HG02852 (cell line): ENCODE measurements at regions not wholly inside any gene's neighbourhood (a gene's known extent, or its start where the extent isn't known, plus 50 kb on each side); places are given as distances from the start of the nearest gene placed in this dataset.
"Not testable (repeated sequence)": the region's sequence is repeated elsewhere in the genome, so short reads cannot be mapped to it uniquely, and the experiment has no call there.

Source experiments
- ATAC-seq: cut with Tn5 transposase; IDR thresholded peaks from one replicate; pipeline ENCODE4 v1.9.1; 2021; ENCODE audit warnings: mild to moderate bottlenecking, moderate library complexity; ENCODE audit not compliant: unreplicated experiment

GRCh38 chr14:27338012-27338411, 740.2 kb upstream of the NOVA1 start:
- ATAC-seq = no peak

- not testable (repeated sequence) for ATAC-seq
These were observed 765.2 kb upstream of the NOVA1 start for GRCh38 chr14:27363036-27363435.

DNA sequence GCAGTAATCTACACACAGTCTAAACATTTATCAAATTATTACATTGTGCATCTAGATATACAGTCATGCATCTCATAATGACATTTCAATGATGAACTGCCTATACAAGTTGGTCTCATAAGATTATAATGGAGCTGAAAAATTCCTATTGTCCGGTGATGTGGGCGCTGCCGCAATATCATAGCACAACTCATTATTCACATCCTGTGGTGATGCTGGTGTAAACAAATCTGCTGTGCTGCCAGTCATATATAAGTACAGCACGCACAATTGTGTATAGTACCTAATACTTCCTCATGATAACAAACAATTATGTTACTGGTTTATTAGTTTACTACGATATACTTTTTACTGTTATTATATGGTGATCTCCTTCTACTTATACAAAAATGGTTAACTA, 768.8 kb upstream of the NOVA1 start:
- ATAC-seq = no peak

GRCh38 chr14:27367345-27367744, 769.5 kb upstream of the NOVA1 start:
- ATAC-seq = no peak

- no peak for ATAC-seq
These were observed 772.2 kb upstream of the NOVA1 start for GRCh38 chr14:27370074-27370473.

- ATAC-seq = no peak
These were observed 772.9 kb upstream of the NOVA1 start for GRCh38 chr14:27370775-27371174.

DNA sequence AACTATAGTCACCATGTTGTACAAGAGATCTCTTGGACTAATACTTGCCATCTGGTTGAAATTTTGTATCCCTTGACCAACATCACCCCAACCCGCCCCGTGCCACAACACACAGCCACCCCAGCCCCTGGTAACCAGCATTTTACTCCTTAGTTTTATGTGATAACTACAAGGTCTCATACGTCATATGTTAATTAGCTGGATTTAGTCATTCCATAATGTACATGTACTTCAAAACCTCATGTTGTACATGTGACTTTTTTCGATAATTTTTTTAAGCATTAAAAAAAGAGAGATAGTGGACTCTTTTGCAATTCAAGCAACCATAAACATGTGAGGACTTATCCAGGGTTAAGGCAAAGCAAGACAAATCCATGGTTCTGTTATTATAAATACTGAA, 773.4 kb upstream of the NOVA1 start:
- ATAC-seq = no peak

GRCh38 chr14:27371868-27372267, 774.0 kb upstream of the NOVA1 start:
- no peak for ATAC-seq

- ATAC-seq = no peak
These were observed 774.9 kb upstream of the NOVA1 start for GRCh38 chr14:27372771-27373170.

GRCh38 chr14:27384124-27384523, 786.3 kb upstream of the NOVA1 start:
- ATAC-seq = no peak

DNA sequence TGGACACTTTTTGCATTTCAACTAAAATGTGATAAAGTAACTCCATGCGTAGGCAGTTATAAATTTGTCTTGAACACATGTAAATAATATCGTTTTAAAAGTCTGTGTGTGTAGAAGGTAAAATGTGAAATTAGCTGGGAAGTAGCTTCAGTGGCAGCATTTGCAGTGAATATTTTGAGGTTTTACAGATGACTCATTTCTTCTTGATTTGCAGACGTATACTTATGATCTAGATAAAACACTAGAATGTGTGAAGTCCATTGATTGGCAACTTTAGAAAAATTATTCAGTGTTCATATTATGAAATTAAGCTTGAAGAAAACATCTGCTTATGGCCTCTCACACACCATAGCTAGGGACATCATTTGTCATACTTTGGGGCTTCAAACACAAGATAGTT, 788.6 kb upstream of the NOVA1 start:
- ATAC-seq = no peak

DNA sequence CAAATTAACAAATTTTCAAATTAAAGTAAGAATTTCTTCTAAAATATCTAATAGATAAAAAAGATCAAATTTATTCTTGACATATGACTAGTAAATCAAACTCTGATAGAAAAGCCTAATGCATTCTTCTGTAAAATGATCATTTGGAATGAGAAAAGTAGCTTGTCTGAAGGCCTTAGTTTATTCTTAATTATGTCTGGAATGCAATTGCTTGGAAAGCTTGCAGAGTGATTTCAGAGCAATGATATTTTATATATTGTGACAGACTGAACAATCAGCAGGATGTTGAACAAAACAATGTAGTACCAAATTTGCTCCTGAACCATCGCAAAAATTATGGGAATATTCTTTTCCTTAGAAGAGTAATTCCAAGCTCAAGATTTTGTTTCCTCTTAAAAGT, 789.6 kb upstream of the NOVA1 start:
- ATAC-seq = no peak

- ATAC-seq = no peak
These were observed 791.6 kb upstream of the NOVA1 start for GRCh38 chr14:27389402-27389801.

DNA sequence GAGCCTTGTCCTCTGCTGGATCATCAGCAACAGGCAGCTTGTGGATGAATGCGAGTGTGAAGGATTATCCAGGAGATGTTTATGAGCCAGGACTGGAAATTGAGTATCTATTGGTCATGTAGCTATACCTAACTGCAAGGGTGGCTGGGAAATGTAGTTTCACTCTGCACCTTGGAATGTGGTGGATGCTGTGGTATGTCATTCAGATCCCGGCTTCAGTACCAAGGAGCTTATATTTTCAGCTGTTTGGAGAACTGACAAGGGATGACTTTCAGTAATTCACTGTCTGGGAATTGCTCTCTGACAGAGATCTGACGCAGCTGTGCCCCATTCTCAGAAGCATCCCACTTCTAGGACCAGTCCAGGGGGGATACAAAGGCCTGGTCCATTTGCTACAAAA, 792.3 kb upstream of the NOVA1 start:
- no peak for ATAC-seq

GRCh38 chr14:27391331-27391730, 793.5 kb upstream of the NOVA1 start:
- ATAC-seq = no peak

DNA sequence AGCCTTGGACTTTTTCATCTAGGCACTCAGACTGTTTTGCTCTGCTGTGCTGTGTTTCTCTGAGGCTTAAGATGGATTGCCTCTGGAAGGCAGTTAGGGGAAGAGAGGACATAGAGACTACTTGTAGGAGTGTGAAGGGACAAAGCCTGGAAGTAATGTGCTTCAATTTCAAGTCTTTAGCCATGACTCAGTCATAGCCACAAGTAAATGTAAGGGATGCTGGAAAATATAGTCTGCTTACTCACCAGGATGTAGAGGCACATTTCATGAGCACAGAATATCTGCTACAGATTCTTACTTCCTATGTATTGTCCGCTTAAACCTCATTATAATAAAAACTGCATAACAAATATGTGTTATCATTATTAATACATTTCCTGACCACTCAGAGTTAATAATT, 794.3 kb upstream of the NOVA1 start:
- no peak for ATAC-seq

GRCh38 chr14:27409944-27410343, 812.1 kb upstream of the NOVA1 start:
- ATAC-seq = no peak

GRCh38 chr14:27410981-27411380, 813.1 kb upstream of the NOVA1 start:
- ATAC-seq = no peak

GRCh38 chr14:27427796-27428195, 830.0 kb upstream of the NOVA1 start:
- no peak for ATAC-seq

- no peak for ATAC-seq
These were observed 838.3 kb upstream of the NOVA1 start for GRCh38 chr14:27435923-27436670.

DNA sequence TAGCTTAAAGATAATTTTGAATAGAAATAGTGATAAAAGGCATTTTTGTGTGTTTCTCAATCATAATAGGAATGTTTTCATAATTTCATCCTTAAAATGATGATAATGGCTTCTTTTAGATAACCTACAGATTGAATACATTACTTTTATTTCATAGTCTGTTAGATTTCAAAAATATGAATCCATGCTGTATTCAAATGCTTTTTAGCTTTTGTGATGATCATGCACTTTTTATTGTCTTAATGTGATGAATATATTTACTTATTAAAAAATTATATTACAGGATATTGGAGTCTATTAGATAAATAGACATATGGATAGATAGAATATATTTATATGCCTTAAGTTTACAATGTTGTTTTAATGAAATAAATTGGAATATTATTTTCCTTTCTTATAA, 886.8 kb upstream of the NOVA1 start:
- ATAC-seq = no peak

- no peak for ATAC-seq
These were observed 887.4 kb upstream of the NOVA1 start for GRCh38 chr14:27485193-27485592.

DNA sequence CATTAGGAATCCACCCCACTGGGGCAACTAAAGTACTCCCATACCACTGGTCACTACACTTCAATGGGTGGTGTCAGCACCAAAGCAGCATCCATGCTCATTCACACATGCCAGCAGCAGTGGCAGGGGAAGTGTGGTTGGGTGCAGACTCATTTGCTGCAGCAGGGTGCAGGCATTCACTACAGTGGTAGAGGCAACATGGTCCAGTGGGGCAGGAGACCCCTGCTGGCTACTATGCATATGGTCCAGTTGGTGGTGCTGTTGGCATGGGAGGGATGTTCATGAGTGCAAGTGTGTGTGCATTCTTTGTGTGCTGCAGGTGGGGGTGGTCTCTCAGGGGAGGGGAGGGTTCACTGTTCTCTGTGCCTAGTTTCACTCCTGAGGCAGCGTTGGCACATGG, 908.4 kb upstream of the NOVA1 start:
- no peak for ATAC-seq
